ENCODE measurements at regions not wholly inside any gene's neighbourhood (a gene's known extent, or its start where the extent isn't known, plus 50 kb on each side); places are given as distances from the start of the nearest gene placed in this dataset.

- POLR2A ChIA-PET (ENCODE audit: partially characterized antibody): no interaction called here
- no peak overlapping the region for H3K4me3 ChIP-seq (ENCODE audit: extremely low read depth in 1 of 4, insufficient read depth in 2 of 4, low read depth in 3 of 4, low read length in 4 of 4)
- FAIRE-seq: no peak
- TF ChIP-seq SP1 (IDR thresholded peaks at IDR 0.05; ENCODE audit: low read depth, low read length) (no peak), KDM4A (IDR thresholded peaks at IDR 0.05; ENCODE audit: low read depth, low read length, severe bottlenecking) (no peak), SIX5 (IDR thresholded peaks at IDR 0.05; ENCODE audit: low read depth, low read length) (no peak)
Measured at GRCh38 chr1:60863131-60863530, 219.2 kb upstream of the NFIA start.

More at GRCh38 chr1:60863131-60863530, 219.2 kb upstream of the NFIA start:
- H2BK12ac ChIP-seq (ENCODE audit: low read depth, low read length): no peak overlapping the region
- H2AFZ ChIP-seq (ENCODE audit: low read length): no peak overlapping the region
- no peak overlapping the region for H4K8ac ChIP-seq (ENCODE audit: extremely low read depth, insufficient read depth, low read length)
- H3K27ac ChIP-seq (ENCODE audit: low read depth, low read length): no peak overlapping the region
- DNase-seq (ENCODE audit: low read depth in 1 of 2, low spot score in 2 of 2): no peak
- H3K23ac ChIP-seq (ENCODE audit: insufficient read length): no peak overlapping the region
- H3K9me3 ChIP-seq (ENCODE audit: insufficient read depth in 2 of 2, low read depth in 1 of 2, low read length in 1 of 2): no peaks in the 10 kb centered on the region
- H3K36me3 ChIP-seq (ENCODE audit: control insufficient read depth in 2 of 4, insufficient read depth in 4 of 4, low read length in 3 of 4): no peaks in the 10 kb centered on the region
- no peak overlapping the region for H2BK5ac ChIP-seq (ENCODE audit: low read depth, low read length)
- no peak overlapping the region for H3K4me2 ChIP-seq (ENCODE audit: insufficient read depth in 1 of 2, low read depth in 2 of 2, low read length in 2 of 2)
- H3K27me3 ChIP-seq (replicated peaks in 1 of 4; ENCODE audit: control insufficient read depth in 3 of 4, extremely low read depth in 1 of 4, insufficient read depth in 3 of 4, low read length in 3 of 4): peaks cover 0 to 1% (median 0%) of the 10 kb centered on the region in 4 experiments; a peak in 1 of 7 replicates
- no peak overlapping the region for H2BK15ac ChIP-seq (ENCODE audit: low read length)
- H3K79me2 ChIP-seq (ENCODE audit: control insufficient read depth in 1 of 2, insufficient read depth in 2 of 2, low read length in 2 of 2): no peaks in the 10 kb centered on the region
- no peaks in the 10 kb centered on the region for H3K79me1 ChIP-seq (ENCODE audit: low read depth, low read length)
- H3K14ac ChIP-seq (ENCODE audit: insufficient read length): no peak overlapping the region
- no peak overlapping the region for H3K18ac ChIP-seq (ENCODE audit: extremely low read depth, low read length)
- H4K5ac ChIP-seq (ENCODE audit: insufficient read length, low read depth, low read length): no peak overlapping the region
- CTCF ChIA-PET (ENCODE audit: partially characterized antibody): interaction anchor here (0.7 to 1.0 kb wide), 2 partner anchors 14 to 47 kb away, joined by 3 to 4 read pairs; no protein-coding TSS in a partner anchor
- H3K56ac ChIP-seq (replicated peaks; ENCODE audit: insufficient read length, low read depth, low read length): no peak overlapping the region
- no peak overlapping the region for H4K91ac ChIP-seq (replicated peaks; ENCODE audit: insufficient read length, low read length)
- H3K4ac ChIP-seq (replicated peaks; ENCODE audit: insufficient read length, low read depth, low read length): no peak overlapping the region
- H2AK5ac ChIP-seq (ENCODE audit: low read depth, low read length): no peak overlapping the region
- H4K20me1 ChIP-seq (replicated peaks in 1 of 2; ENCODE audit: control insufficient read depth in 1 of 2, insufficient read depth in 2 of 2, low read length in 2 of 2): no peaks in the 10 kb centered on the region
- H2BK120ac ChIP-seq (replicated peaks; ENCODE audit: low read depth, low read length): no peak overlapping the region
- no peak overlapping the region for H3K9ac ChIP-seq (replicated peaks in 1 of 4; ENCODE audit: extremely low read depth in 1 of 4, low read depth in 3 of 4, low read length in 3 of 4)
- H2BK20ac ChIP-seq (ENCODE audit: low read length): no peak overlapping the region
- no peaks in the 10 kb centered on the region; the same call in 1 of the 2 replicates for H3K23me2 ChIP-seq (ENCODE audit: low read depth, low read length)
- 86% methylated on average over 1 of the region's 1 CpG; no CpG with 5 or more reads in 1 of the 2 experiments for WGBS, 2 experiments (ENCODE audit: extremely low coverage in 1 of 2, insufficient coverage in 1 of 2, insufficient read length in 1 of 2, insufficient replicate concordance in 2 of 2, low coverage in 1 of 2, low lambda C conversion rate in 2 of 2, missing lambda C conversion rate in 1 of 2)
- peaks cover 2 to 10% (median 7%) of the 10 kb centered on the region in 4 experiments; a peak in 3 of 7 replicates for H3K4me1 ChIP-seq (replicated peaks in 1 of 4; ENCODE audit: control insufficient read depth in 3 of 4, insufficient read depth in 4 of 4, low read length in 3 of 4)
